ENCODE measurements at regions not wholly inside any gene's neighbourhood (a gene's known extent, or its start where the extent isn't known, plus 50 kb on each side); places are given as distances from the start of the nearest gene placed in this dataset.

DNA sequence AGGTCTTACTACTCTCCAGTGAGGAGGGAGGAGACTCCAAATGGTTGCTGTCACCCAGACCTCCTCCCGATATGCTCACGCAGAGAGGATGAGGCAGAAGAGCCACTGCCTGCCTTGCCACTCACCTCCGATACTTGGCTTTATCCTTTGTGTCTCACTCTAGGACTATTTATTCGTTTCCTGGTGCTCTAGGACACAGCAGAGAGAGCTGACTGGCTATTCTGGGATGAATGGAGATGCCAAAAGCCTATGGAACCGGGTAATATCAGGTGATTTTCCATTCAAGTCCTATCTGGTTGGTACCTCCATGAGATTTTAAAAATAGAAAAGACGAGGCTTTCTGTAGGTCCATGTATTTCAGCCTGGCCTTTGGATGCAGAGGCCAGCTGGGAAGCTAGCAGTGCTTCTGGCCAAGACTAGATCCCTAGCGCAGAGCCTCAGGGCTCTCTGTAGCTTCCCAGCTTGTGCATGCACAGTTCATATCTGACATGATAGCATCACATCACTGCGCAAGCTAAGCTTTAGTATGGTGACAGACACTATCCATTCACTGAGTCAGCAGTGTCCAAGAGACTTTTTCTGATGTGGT lies 239.0 kb upstream of the ANKRD30A start:
- DNase-seq (ENCODE audit: low read depth) = no peak
- TF ChIP-seq, protein P1, sequence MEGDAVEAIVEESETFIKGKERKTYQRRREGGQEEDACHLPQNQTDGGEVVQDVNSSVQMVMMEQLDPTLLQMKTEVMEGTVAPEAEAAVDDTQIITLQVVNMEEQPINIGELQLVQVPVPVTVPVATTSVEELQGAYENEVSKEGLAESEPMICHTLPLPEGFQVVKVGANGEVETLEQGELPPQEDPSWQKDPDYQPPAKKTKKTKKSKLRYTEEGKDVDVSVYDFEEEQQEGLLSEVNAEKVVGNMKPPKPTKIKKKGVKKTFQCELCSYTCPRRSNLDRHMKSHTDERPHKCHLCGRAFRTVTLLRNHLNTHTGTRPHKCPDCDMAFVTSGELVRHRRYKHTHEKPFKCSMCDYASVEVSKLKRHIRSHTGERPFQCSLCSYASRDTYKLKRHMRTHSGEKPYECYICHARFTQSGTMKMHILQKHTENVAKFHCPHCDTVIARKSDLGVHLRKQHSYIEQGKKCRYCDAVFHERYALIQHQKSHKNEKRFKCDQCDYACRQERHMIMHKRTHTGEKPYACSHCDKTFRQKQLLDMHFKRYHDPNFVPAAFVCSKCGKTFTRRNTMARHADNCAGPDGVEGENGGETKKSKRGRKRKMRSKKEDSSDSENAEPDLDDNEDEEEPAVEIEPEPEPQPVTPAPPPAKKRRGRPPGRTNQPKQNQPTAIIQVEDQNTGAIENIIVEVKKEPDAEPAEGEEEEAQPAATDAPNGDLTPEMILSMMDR (IDR thresholded peaks at IDR 0.05; ENCODE audit: low read depth, low read length) = no peak
- TF ChIP-seq MYC (IDR thresholded peaks at IDR 0.05; ENCODE audit: low read depth, low read length) = no peak
- TF ChIP-seq, protein P2, sequence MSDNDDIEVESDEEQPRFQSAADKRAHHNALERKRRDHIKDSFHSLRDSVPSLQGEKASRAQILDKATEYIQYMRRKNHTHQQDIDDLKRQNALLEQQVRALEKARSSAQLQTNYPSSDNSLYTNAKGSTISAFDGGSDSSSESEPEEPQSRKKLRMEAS (IDR thresholded peaks at IDR 0.05; ENCODE audit: low read depth, low read length) = no peak
- TF ChIP-seq POLR2A (IDR thresholded peaks at IDR 0.05; ENCODE audit: extremely low read depth, insufficient read length) = no peak
- no peak overlapping the region for H3K4me3 ChIP-seq (ENCODE audit: low read depth, low read length)

- no peak for DNase-seq (ENCODE audit: low read depth)
- TF ChIP-seq, protein P1 (IDR thresholded peaks at IDR 0.05; ENCODE audit: low read depth, low read length) = no peak
- TF ChIP-seq, protein P2 (IDR thresholded peaks at IDR 0.05; ENCODE audit: low read depth, low read length) = no peak
- TF ChIP-seq POLR2A (IDR thresholded peaks at IDR 0.05; ENCODE audit: extremely low read depth, insufficient read length) (no peak), MYC (IDR thresholded peaks at IDR 0.05; ENCODE audit: low read depth, low read length) (no peak)
- no peak overlapping the region for H3K4me3 ChIP-seq (ENCODE audit: low read depth, low read length)
Observed at GRCh38 chr10:36885746-36886145, 239.7 kb upstream of the ANKRD30A start.

DNA sequence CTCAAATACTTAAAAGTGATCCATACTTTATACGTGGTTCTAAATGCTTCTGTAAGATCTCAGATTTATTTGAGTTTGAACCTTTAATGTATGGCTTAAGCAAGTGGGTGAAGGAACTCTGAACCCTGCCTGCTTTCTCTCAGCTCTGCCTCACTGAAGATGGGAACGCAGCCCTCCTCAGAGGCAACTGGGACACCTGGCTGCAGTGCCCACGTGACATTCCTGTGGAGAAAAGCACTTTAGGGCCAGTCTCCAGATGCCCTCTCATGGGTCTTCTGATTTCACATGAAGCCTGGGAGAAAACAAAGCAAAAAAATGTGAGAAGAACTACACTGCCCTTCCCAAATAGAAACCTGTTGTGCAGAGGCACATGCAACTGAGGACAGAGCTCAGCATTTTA lies 242.6 kb upstream of the ANKRD30A start:
- H3K4me3 ChIP-seq (ENCODE audit: low read depth, low read length) = no peak overlapping the region
- no peak for DNase-seq (ENCODE audit: low read depth)
- TF ChIP-seq, protein P2 (IDR thresholded peaks at IDR 0.05; ENCODE audit: low read depth, low read length) = no peak
- TF ChIP-seq MYC (IDR thresholded peaks at IDR 0.05; ENCODE audit: low read depth, low read length) (no peak), POLR2A (IDR thresholded peaks at IDR 0.05; ENCODE audit: extremely low read depth, insufficient read length) (no peak)
- TF ChIP-seq, protein P1 (IDR thresholded peaks at IDR 0.05; ENCODE audit: low read depth, low read length) = no peak

- no peak overlapping the region for H3K4me3 ChIP-seq (ENCODE audit: low read depth, low read length)
- no peak for TF ChIP-seq POLR2A (IDR thresholded peaks at IDR 0.05; ENCODE audit: extremely low read depth, insufficient read length)
- TF ChIP-seq, protein P1 (IDR thresholded peaks at IDR 0.05; ENCODE audit: low read depth, low read length) = peak; percentile 33
- TF ChIP-seq, protein P2 (IDR thresholded peaks at IDR 0.05; ENCODE audit: low read depth, low read length) = no peak
- peak; percentile 10 for DNase-seq (ENCODE audit: low read depth)
Observed at GRCh38 chr10:36880898-36881297, 244.5 kb upstream of the ANKRD30A start.

DNA sequence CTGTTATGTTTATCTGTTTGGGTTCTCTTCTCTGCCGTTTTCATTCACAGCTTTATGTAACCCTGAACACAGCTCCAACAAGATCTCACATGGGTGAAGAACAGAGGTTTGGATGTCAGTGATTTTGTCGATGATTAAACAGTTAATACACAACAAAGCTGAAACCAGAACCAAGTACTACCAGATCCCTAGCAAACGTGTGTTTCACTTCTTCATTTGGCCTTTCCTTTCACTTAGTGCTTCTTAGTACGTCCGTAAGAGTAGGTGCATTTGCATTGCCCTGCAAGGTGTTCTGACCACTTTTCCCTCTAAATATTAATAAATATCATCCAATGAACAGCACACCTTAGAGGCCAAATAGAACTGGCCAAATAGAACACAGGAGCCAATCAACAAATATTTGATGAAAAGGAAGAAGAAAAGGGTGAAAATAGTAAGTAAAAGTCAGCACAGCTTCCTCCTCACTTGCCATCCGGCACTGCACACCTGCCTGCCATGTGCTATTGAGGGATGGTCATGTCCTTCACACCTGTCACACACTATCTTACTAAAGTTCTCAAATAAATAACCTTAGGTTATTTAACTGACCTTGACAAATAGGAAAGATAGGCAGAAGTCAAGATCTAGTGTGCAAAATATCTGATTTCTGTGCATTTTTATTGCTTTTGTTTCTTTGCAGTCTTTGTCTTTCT lies 252.6 kb upstream of the ANKRD30A start:
- DNase-seq (ENCODE audit: low read depth) = no peak
- no peak for TF ChIP-seq POLR2A (IDR thresholded peaks at IDR 0.05; ENCODE audit: extremely low read depth, insufficient read length)
- TF ChIP-seq MYC (IDR thresholded peaks at IDR 0.05; ENCODE audit: low read depth, low read length) = no peak
- no peak overlapping the region for H3K4me3 ChIP-seq (ENCODE audit: low read depth, low read length)

- no peak for DNase-seq (ENCODE audit: low read depth)
- no peak overlapping the region for H3K4me3 ChIP-seq (ENCODE audit: low read depth, low read length)
- TF ChIP-seq, protein P2 (IDR thresholded peaks at IDR 0.05; ENCODE audit: low read depth, low read length) = no peak
- TF ChIP-seq, protein P1 (IDR thresholded peaks at IDR 0.05; ENCODE audit: low read depth, low read length) = no peak
- TF ChIP-seq MYC (IDR thresholded peaks at IDR 0.05; ENCODE audit: low read depth, low read length) = no peak
- no peak for TF ChIP-seq POLR2A (IDR thresholded peaks at IDR 0.05; ENCODE audit: extremely low read depth, insufficient read length)
Observed at GRCh38 chr10:36840788-36841187, 284.6 kb upstream of the ANKRD30A start.
